Iris pigment epithelial cell (primary cell): ENCODE measurements at regions not wholly inside any gene's neighbourhood (a gene's known extent, or its start where the extent isn't known, plus 50 kb on each side); places are given as distances from the start of the nearest gene placed in this dataset.

Experiments
- DNase-seq: peaks from one replicate; pipeline ENCODE4 v3.0.0-alpha.2; 2011; ENCODE audit warnings: low read depth

DNA sequence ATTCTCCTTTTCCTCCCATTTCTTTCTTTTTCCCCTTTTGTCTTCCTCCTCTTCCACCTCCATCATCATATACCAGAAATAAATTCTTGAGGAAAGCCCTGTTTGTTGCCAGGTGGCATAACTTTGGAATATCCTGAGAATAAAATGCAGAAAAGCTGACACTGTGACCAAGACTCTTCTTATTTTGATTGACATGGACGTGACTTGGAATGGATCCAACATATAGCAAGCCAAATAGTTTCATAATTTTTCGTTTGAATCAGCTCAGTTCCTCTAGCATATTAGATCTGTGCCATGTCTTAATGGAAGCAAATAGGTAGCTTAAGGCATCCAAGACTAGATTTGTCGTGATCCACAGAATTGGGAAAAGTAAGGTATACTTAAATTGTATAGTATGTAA is 354.7 kb upstream of the FIGN start:
- no peak for DNase-seq

DNA sequence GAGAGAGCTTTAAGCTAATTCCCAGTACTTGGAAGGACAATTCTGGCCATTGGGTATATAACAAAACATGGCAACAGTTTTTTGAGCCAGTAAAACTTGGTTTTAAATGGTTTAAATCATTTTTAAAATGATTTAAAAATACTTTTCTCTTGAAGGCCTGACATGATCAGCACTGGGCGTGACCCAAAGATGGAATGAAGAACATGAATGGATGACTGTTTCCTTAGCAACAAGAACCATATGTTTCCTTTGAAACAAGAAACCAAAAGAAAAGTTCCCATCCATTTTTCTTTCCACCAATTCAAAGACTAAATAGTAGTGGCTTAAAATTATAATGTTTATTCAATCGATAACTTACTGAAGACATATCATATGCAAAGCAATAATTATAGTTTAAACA is 348.3 kb upstream of the FIGN start:
- no peak for DNase-seq

DNA sequence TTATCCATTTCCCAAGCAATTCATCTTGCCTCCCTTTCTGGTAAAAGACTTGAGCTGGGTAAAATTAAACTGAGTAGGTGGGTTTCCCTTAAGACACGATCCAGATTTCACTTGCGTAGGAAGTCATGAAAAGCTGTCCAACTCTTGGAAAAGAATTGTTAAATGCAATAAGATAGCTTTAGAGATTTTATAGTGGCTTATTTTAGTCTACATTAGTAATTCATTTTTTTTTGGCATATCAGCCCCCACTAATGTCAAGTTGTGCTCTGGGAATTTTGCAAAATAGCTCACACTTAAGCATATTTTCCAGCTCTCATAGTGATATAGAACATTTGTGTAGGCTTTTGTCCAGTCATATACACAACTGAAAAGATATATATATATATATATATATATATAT is 344.7 kb upstream of the FIGN start:
- no peak for DNase-seq

DNA sequence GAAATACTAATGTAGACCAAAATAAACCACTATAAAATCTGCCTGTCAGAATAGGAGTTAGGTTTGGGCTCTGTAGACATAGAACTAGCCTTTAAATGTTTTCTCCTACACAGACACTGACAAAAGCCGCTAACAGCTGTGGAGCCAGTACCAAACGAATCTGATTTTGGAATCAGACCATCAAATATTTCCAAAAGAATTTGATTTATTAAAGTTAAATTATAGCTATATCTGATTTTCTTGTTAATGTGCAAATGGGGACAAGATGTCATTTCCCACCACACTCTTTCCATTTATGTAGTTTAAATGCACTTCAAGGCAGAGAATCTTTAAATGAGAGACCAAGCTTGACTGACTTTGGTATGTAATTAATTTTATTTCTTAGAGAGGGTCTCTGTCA is 343.4 kb upstream of the FIGN start:
- no peak for DNase-seq

DNA sequence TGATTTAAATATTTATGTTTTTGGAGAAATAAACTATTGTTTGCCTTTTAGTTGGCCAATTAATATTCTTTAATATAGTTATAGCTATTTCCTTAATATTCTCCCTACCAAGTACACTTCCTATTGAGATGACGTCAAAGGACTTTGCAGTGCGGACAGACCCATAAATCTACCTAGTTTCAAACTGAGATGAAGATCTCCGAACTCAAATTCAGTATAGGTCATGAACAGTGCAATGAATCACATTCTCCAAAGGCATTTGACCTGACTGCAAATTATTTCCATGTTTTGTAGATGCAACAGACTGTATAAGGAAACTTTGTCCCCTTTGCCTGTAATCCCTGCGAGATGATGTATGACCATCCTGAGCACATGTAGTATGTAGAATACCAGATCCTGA is 342.6 kb upstream of the FIGN start:
- no peak for DNase-seq

DNA sequence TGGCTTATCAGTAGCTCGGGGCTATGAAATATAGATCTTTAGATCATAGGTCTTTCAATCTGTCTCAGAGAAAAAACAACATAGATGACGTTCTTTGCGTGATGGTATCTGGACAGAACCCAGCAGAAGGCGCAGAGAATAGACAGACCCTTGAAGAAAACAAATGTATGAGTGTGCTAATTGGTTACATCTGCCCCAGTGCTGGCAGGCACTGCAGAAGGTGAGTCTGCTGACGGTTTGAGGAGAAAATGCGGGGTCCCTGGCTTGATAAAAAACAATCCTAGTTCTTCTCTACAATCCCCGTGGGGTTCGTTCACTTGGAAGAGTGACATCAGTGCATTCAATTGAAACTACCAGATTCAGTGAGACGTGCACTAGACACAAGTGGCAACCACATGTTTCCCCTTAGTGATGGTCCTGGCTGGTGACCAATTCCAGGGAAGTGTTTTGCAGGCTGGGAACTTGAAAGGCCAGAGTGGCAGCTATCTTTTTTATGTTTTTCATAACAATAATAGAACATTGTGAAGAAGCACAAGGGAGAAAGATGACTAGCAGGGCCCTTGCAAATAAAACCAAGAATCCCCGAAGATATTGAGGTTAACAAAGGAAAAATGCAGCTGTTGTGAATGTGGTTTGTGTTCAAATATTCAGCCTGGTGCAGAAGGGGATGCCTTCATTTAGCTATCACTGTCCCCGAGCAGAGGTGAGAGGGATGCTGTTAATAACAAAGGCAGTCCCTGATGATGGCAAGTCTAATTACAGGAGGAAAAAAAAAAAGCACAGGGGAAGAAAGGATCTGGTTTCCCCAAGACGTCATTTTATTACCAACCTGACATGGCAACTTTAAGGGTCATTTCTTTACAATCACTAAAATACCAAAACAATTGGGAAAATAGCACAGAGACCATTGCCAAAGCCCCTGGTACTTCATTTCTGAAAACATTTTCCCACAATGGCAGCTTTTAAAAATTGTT is 337.6 kb upstream of the FIGN start:
- DNase-seq: peak; percentile 2

DNA sequence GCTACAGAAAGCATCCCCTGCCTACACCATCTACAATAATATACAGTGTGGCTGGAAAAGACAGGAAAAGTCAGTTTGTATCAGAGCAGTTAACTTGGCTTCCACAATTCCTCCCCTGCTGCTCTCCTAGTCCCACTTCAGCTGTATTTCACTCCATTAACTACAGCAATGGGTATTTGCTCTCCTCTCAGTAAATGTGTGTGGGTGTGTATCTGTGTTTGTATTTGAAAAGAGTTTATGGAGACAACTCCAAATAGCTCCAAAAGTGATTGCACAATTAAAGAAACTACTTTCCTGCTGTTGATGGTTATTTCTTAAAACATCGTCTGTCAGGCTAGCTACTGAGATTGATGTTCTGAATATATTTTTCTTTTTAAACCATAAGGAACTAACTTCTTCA is 333.7 kb upstream of the FIGN start:
- DNase-seq: no peak

DNA sequence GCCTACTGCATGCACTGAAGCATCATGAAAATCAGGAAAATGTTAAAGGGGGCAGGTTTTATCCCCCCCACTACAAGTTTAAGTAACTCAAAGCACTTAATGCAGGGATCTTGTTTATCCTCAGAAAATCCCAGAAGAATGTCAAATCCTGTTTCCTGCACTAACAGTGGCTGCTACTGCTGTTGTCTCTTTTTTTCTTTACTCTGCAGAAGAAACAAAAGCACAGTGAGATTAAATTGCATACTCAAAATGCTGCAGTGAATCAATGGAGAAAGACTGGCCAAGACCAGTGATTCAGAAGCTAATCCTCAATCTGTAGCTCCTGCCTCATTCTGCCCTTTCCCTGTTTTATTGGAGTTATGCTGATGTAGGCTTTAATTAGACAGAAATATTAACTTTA is 332.3 kb upstream of the FIGN start:
- DNase-seq: no peak

DNA sequence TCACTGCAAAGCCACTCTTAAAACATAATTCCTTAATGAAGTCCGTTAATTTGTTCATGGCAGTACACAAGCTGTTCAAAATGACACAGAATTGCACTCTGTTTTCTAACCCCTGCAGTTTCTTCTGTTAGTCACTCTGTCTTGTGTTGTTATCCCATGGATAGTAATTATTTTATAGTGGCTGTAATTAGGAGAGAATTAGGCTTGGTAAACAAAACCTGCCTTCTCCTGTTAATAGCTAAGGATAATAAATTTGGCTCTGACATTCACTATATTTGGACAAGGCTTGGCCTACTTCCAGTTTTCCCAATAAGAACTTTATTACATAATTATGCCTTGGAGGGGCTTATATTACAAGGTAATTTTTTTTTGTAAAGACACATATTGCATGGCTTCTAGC is 330.3 kb upstream of the FIGN start:
- DNase-seq: no peak

DNA sequence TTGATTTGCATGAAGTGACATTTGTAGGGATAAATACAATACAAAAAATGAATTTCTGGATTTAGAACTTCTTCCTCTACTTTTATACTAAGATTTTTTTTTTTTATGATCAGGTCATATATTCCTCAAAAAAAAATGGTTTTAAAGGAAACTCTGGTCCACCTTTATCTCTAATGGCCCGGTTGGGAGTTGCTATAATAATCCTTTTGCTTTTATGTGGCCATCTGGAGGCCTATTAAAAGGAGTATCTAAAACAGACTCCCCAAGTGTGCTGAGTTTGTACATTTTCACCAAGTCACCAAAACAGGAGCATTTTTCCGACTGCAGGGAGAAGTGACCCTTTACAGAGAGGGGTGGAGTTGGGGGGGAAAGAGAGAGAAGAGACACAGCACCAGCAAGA is 329.2 kb upstream of the FIGN start:
- DNase-seq: no peak

DNA sequence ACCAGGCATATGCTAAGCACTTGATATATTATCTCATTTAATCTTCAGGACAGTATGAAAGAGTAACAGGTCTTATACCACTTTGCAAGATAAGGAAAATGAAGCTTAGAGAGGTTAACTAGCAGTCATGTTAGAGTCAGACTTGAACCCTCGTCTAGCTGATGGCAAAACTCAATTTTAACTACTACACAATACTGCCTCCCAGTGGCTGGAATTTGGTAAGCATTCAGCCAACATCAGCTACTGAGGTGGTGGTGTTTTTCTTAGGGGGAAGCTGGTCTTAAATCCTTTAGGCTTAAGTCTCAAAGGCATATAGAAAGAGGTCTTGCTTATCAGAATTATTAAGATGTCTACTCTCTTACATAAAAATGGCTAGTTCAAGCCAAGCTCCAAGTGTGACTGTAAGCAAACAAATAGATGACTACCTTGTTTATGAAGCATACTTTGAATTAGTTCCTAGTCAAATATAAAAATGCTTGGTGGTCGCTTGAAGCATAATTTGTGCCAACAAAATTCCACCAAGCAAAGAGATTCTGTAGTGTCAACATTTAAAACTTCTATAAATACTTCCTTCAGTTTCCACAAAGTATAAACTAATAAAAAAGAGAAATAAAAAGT is 325.4 kb upstream of the FIGN start:
- DNase-seq: peak; percentile 34

DNA sequence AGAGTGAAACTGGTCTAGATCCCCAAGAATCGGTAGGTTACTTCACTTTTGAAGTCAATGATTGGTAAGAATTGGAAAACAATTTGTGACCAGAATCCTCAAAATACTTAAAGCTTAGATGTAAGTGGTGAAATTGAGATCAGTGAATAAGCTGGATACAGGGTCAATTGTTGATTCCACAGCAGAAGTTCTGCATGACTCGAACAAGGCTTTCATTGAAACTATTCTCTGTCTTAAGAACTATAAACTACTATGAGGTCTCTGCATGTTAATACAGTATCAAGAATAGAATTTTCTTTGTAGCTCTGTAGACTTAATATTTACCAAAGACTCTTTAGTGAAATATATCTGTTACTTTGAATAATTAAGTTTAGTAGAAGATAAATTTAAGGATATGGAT is 324.2 kb upstream of the FIGN start:
- DNase-seq: no peak

DNA sequence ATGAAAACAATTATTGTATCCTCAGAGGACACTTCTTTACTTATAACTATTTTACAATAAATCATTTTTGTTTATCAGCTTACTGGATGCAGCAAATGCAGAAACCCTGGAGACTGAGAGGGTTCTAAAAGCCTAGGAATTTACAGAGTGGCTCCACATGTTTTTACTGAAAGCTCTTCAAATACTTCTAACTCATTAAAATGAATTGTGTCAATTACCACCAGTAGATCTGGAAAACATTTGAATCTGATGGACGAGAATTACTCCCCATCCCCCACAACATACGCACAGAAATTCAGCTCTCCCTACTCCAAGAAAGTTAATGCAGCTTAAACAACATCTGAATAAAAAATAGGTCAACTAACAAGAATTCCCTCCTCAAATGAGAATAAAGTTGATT is 319.8 kb upstream of the FIGN start:
- DNase-seq: no peak

DNA sequence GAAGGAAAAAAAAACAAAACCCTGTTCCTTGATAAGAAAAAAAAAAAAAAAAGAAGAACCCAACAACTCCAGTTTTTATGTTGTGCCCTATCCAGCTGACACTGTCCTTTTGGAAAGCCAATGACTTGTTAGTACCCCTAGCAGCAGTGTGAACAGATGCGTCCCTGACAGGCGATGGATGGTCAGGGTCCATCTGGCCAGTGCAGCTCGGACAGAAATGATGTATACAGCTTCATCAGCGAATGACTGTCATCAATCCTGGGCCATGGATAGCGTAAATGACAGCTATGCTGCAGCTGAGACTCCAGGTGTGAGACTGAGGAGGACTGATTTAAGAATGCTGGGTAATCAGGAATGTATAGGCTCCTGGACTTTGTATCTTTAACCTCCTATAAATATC is 318.8 kb upstream of the FIGN start:
- no peak for DNase-seq

DNA sequence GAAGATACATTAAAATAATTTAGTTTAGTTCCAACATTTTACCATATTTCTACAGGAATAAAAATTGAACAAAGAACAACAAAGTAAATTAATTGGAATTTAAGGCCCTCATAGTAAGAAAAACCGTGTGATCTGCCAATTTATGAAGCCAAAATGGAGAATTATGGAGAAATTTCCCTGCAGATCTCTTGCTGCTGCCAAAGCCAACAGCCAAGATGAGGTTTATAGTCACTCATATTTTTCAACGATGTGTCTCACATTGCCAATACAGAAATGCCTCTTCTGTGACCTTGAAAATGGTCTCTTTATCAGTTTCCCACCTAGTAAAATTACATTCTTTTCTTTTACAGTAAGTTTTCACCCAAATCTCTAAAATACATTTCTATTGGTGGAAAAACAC is 317.2 kb upstream of the FIGN start:
- no peak for DNase-seq

DNA sequence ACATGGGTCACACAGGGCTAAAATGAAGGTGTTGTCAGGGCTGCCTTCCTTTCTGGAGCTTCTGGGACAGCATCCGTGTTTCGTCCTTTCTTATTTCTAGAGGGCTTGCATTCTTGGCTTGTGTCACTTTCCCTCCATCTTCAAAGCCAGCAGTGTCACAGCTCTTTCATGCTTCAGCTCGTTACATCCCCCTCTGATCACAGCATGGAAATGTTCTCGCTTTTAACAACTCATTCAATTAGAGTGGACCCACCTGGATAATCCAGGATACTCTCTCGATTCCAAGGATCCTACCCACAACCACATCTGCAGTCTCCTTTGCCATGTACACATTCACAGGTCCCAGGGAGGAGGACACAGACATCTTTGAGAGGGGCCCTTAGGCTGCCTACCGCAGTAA is 316.2 kb upstream of the FIGN start:
- DNase-seq: no peak

DNA sequence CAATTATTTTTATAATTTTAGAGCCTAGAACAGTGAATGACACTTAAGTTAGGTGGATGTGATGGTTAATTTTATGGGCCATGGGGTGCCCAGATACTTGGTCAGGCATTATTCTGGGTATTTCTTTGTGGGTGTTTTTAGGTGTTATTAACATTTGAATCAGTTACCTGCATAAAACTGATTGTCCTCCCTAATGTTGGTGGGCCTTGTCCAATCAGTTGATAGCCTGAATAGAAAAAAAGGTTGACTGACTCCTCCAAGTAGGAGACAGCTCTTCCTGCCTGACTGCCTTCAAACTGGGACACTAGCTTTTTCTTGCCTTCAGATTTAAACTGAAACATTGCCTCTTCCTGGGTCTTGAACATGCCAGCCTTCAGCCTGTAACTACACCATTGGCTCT is 312.9 kb upstream of the FIGN start:
- no peak for DNase-seq

DNA sequence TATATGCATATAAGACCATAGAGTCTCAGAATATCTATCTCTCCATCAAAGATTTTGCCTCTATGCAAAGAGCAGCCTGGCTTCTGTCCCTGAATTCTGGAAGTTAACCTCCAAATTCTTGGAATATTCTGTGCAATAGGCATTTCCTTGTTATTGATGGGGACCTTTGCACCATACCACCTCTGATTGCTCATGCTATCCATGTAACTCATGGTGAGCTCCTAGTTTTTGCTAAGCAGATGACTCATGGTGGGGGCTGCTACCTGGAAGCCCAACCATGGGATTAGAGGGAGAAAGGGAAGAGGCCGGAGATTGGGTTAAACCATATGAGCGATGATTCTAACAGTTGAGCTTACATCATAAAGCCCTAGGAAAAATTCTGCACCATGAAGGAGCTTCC is 310.2 kb upstream of the FIGN start:
- DNase-seq: peak; percentile 1

DNA sequence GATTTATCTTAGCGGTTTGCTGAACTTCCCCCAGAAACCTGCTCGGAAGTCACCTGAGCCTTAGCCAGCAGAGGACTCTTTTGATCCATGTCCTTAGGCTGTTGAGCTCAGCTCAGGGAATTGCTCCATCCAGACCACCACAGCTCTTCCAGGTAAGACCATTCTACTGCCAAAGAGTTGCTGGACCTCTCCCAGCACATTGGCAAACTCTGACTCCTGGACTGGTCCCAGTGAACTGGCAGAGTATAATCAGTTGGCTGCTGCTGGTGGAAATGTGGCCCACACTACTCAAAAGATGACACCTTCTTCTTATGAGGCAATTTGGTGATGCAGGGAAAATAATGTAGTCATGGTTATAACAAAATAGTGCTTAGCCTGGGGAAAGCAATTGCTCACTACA is 308.8 kb upstream of the FIGN start:
- no peak for DNase-seq

DNA sequence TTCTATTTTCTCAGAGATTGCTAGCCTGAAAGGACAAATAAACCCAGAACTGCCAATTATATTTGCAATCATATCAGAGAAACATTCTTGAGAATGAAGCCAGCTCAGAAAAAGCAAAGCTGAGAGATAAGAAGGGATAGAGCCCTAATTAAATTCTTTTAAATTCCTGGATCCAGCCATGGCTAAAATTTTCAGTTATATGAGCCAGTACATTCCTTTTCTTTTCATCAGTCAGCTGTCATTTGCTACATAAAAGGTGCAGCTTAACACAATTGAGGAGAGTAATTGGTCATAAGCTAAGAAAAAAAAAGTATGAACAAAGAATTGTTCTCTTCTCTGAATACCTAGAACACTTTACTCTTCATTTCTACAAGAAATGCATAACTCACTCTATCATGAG is 303.5 kb upstream of the FIGN start:
- DNase-seq: no peak

DNA sequence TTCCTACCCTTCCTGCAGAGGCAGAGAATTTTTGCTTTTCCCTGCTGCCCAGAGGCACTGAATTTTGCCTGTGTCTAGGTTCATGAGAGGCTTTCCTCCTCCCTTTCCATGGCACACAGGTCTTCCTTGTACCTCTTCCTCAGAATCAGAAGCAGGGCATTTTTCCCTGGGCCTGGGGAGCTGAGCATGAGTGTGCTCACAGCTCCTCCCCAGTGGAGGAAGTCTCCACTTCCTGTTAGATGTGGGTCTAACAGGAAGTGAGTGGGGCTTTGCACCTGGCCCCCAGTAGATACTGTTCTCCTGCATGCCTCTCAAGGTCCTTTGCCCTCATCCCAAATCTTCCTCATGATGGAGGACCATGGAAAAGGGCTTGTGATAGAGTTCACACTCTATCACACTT is 297.2 kb upstream of the FIGN start:
- no peak for DNase-seq

DNA sequence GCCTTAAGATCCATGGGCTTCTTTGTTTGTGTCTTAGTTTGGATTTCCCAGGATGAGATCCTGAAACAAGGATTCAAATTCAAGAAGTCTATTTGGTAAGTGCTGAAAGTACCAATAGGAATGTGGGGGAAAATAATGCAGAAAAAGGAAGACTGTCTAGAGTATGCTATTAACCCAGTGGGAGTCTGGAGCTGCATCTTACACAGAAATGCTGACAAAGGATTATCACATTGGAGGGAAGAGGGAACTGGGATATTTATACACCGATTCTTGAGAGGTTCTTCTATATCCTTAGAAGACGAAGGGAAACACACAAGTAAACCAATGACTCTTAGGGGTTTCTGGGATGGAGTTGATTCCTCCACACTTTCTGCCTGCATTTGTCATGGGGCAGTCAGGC is 294.8 kb upstream of the FIGN start:
- DNase-seq: no peak

DNA sequence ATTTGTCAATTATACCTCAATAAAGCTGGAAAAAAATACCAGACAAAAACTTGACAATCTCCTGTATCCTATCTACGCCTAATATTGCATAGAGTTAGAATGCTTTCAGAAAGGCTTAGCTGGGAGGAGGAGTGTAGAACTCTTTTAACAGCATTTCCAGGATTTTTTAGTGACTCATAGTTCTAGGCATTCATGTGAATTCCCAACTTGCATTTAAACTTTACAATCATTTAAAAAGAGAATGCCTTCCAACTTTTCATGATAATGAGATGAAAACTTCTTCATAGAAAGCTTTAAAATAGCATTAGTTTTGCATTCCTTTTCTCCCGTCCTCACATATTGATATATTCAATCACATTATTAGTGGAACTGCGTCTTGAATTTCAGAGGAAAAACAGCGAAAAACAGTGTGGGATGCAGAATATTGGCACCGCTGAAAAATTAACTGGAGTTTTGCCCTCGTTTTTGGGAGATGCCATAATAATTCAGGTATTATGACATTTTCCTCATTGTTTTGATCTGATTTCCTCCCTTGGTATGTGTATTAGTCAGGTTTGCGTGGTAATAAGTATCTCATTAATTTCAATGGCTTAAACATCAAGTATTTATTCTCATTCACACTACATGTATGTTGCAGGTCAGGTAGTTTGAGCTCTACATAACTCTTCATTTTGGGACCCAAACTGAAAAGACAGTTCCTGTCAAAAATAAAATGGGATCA is 293.2 kb upstream of the FIGN start:
- peak; percentile 16 for DNase-seq
